Effector memory CD4-positive, alpha-beta T cell (primary cell): ENCODE measurements at regions not wholly inside any gene's neighbourhood (a gene's known extent, or its start where the extent isn't known, plus 50 kb on each side); places are given as distances from the start of the nearest gene placed in this dataset.

ENCODE experiments used
- DNase-seq, 3 donors: peaks; one replicate each; pipeline ENCODE4 v3.0.0-alpha.2; 2020
- H3K27ac ChIP-seq: 2 replicates; pipeline ENCODE4 v1.7.0; 2013; ENCODE audit warnings: mild to moderate bottlenecking, low read length, moderate library complexity; ENCODE audit not compliant: insufficient read depth, poor library complexity, severe bottlenecking
- H3K27me3 ChIP-seq: replicated peaks from 2 replicates; pipeline ENCODE4 v1.7.0; 2013; ENCODE audit warnings: mild to moderate bottlenecking, low read length; ENCODE audit not compliant: insufficient read depth, control insufficient read depth, poor library complexity, severe bottlenecking
- H3K36me3 ChIP-seq: 2 replicates; pipeline ENCODE4 v1.7.0; 2013; ENCODE audit warnings: mild to moderate bottlenecking, low read length, moderate library complexity; ENCODE audit not compliant: control insufficient read depth, insufficient read depth
- H3K4me1 ChIP-seq: 2 replicates; pipeline ENCODE4 v1.7.0; 2013; ENCODE audit warnings: low read length, mild to moderate bottlenecking; ENCODE audit not compliant: control insufficient read depth, insufficient read depth, poor library complexity, severe bottlenecking
- H3K4me3 ChIP-seq: 2 replicates; pipeline ENCODE4 v1.7.0; 2013; ENCODE audit warnings: low read length, low read depth, mild to moderate bottlenecking; ENCODE audit not compliant: insufficient read depth, poor library complexity, severe bottlenecking
- H3K9me3 ChIP-seq: 2 replicates; pipeline ENCODE4 v1.7.0; 2013; ENCODE audit warnings: mild to moderate bottlenecking, low read length, moderate library complexity; ENCODE audit not compliant: control insufficient read depth

- DNase-seq: no peak
- Histone ChIP-seq H3K9me3 (no peaks in the 10 kb centered on the region), H3K27ac (no peak overlapping the region), H3K27me3 (no peaks in the 10 kb centered on the region), H3K4me3 (no peak overlapping the region), H3K36me3 (peaks cover 7% of the 10 kb centered on the region), H3K4me1 (no peaks in the 10 kb centered on the region)
Measured at GRCh38 chr21:36207577-36208320, 51.1 kb downstream of the DOP1B start.

GRCh38 chr21:36208326-36209013, 51.8 kb downstream of the DOP1B start:
- no peaks in the 10 kb centered on the region for H3K27me3 ChIP-seq
- no peaks in the 10 kb centered on the region for H3K4me1 ChIP-seq
- DNase-seq: no peak
- H3K4me3 ChIP-seq: no peak overlapping the region
- H3K9me3 ChIP-seq: no peaks in the 10 kb centered on the region
- H3K36me3 ChIP-seq: peaks cover 7% of the 10 kb centered on the region
- H3K27ac ChIP-seq: no peak overlapping the region

GRCh38 chr21:36209626-36210171, 53.1 kb downstream of the DOP1B start:
- DNase-seq: peak in 2 of 3 donors; percentile 17 to 41
- Histone ChIP-seq H3K27me3 (no peaks in the 10 kb centered on the region), H3K27ac (no peak overlapping the region), H3K36me3 (peaks cover 15% of the 10 kb centered on the region), H3K4me3 (no peak overlapping the region), H3K4me1 (no peaks in the 10 kb centered on the region), H3K9me3 (no peaks in the 10 kb centered on the region)

- H3K9me3 ChIP-seq: no peaks in the 10 kb centered on the region
- no peak overlapping the region for H3K4me3 ChIP-seq
- H3K36me3 ChIP-seq: peaks cover 19% of the 10 kb centered on the region
- no peaks in the 10 kb centered on the region for H3K4me1 ChIP-seq
- H3K27ac ChIP-seq: no peak overlapping the region
- no peaks in the 10 kb centered on the region for H3K27me3 ChIP-seq
- no peak for DNase-seq
Measured at GRCh38 chr21:36210779-36211659, 54.4 kb downstream of the DOP1B start.

GRCh38 chr21:36211660-36212512, 55.3 kb downstream of the DOP1B start:
- H3K4me1 ChIP-seq: no peaks in the 10 kb centered on the region
- H3K4me3 ChIP-seq: no peak overlapping the region
- H3K27me3 ChIP-seq: no peaks in the 10 kb centered on the region
- no peaks in the 10 kb centered on the region for H3K9me3 ChIP-seq
- H3K36me3 ChIP-seq: peaks cover 19% of the 10 kb centered on the region
- no peak overlapping the region for H3K27ac ChIP-seq
- no peak for DNase-seq

GRCh38 chr21:36212513-36212780, 55.8 kb downstream of the DOP1B start:
- H3K36me3 ChIP-seq: peaks cover 24% of the 10 kb centered on the region
- no peaks in the 10 kb centered on the region for H3K27me3 ChIP-seq
- no peaks in the 10 kb centered on the region for H3K9me3 ChIP-seq
- H3K4me1 ChIP-seq: no peaks in the 10 kb centered on the region
- H3K4me3 ChIP-seq: no peak overlapping the region
- no peak overlapping the region for H3K27ac ChIP-seq
- no peak for DNase-seq

- no peak for DNase-seq
- H3K4me1 ChIP-seq: no peaks in the 10 kb centered on the region
- H3K4me3 ChIP-seq: no peak overlapping the region
- no peaks in the 10 kb centered on the region for H3K9me3 ChIP-seq
- H3K27me3 ChIP-seq: no peaks in the 10 kb centered on the region
- peaks cover 42% of the 10 kb centered on the region for H3K36me3 ChIP-seq
- H3K27ac ChIP-seq: no peak overlapping the region
Measured at GRCh38 chr21:36214561-36214960, 57.9 kb downstream of the DOP1B start.

GRCh38 chr21:36217743-36218142, 61.1 kb downstream of the DOP1B start:
- Histone ChIP-seq H3K9me3 (no peaks in the 10 kb centered on the region), H3K36me3 (peaks cover 46% of the 10 kb centered on the region), H3K4me3 (no peak overlapping the region), H3K4me1 (no peaks in the 10 kb centered on the region), H3K27ac (no peak overlapping the region), H3K27me3 (no peaks in the 10 kb centered on the region)
- no peak for DNase-seq

GRCh38 chr21:36218691-36219090, 62.1 kb downstream of the DOP1B start:
- Histone ChIP-seq H3K4me1 (no peaks in the 10 kb centered on the region), H3K4me3 (no peak overlapping the region), H3K36me3 (peaks cover 52% of the 10 kb centered on the region), H3K9me3 (no peaks in the 10 kb centered on the region), H3K27me3 (no peaks in the 10 kb centered on the region), H3K27ac (no peak overlapping the region)
- DNase-seq: no peak
